Stimulated activated CD8-positive, alpha-beta memory T cell treated with anti-CD3 and anti-CD28 coated beads, Interleukin-2, amount 100 ng/mL, for 48 hours (primary cell): ENCODE measurements at regions not wholly inside any gene's neighbourhood (a gene's known extent, or its start where the extent isn't known, plus 50 kb on each side); places are given as distances from the start of the nearest gene placed in this dataset.

Experiments
- DNase-seq, 2 donors: peaks; one replicate each; pipeline ENCODE4 v3.0.0-alpha.2; 2020; ENCODE audit warnings: low read depth in 2 of 2

GRCh38 chr12:58580095-58580494 lies 340.2 kb downstream of the LRIG3 start:
- no peak for DNase-seq

- DNase-seq = no peak
Observed at GRCh38 chr12:58583529-58583928, 336.8 kb downstream of the LRIG3 start.

DNA sequence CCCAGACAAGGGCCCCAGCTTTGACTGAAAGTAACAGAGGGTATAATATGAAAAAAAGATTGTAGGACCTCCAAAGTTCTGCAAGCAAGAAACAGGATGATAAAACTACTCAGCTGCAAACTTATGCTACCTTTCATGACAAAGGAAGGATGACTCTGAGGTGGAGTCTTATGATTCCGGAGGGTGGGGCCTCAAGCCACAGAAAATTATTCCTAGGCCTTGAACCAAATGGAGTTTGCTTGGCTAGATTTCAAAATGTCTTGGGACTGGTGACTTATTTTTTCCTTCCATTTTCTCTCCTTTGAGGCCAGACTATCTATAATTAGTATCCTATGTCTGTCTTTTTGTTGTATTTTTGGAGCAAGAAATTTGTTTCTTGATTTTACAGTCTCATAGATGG lies 336.4 kb downstream of the LRIG3 start:
- DNase-seq = no peak

DNA sequence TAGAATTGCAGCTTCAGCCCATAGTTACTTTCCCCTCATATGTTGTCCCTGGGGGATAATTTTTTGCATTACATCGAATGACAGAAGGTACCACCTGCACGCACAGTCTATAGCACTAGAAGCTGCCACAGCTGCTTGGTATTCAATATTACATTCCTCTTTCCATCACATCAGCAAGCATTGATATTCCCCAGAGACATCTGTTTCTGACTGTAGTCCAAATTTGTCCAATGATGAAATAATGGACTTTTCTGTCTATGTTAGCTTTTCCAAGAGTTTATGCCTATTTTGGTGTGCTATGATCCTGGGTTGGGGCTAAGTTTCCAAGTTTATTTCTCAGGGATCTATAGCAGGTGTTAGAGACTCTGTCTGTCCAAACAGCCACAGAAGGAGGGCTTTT lies 335.4 kb downstream of the LRIG3 start:
- no peak for DNase-seq

- no peak for DNase-seq
Observed at GRCh38 chr12:58586762-58587161, 333.5 kb downstream of the LRIG3 start.

GRCh38 chr12:58588770-58589169 lies 331.5 kb downstream of the LRIG3 start:
- no peak for DNase-seq

GRCh38 chr12:58592475-58593207 lies 327.7 kb downstream of the LRIG3 start:
- no peak for DNase-seq

GRCh38 chr12:58593557-58594304 lies 326.6 kb downstream of the LRIG3 start:
- DNase-seq = no peak

GRCh38 chr12:58596381-58596780 lies 323.9 kb downstream of the LRIG3 start:
- DNase-seq = no peak

GRCh38 chr12:58601529-58601928 lies 318.8 kb downstream of the LRIG3 start:
- no peak for DNase-seq

DNA sequence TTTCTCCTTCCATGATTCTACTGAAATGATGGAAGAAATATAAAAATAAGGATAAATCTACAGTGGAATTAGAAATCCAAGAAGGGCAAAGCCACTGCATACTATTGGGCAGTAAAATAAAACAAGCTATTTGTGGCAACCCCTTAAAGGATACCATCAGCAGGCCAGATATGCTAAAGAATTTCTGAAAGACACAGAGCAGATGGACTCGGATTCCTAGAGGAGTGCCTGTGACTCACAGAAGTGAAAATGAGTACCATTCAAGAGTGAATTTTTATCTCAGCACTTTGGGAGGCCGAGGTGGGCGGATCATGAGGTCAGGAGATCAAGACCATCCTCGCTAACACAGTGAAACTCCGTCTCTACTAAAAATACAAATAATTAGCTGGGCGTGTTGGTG lies 318.1 kb downstream of the LRIG3 start:
- DNase-seq = no peak

DNA sequence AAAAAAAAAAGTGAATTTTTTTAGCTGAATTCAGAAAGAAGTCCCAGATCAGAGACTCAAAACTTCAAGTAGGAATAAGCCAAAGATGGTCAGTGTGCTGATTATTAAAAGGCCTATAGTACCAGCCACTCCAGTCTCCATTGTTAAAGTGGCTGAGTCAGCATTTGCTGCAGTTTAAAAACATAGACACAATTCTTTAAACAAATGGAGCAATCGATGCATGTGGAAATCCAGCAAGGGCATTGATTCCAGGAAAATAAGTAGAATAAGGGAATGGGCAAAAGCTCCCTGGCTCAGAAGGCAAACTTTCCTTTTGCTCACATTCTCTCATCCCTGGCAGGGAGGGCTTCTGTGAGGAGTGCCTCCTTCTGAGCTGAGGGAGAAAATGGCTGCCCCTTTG lies 317.6 kb downstream of the LRIG3 start:
- no peak for DNase-seq

DNA sequence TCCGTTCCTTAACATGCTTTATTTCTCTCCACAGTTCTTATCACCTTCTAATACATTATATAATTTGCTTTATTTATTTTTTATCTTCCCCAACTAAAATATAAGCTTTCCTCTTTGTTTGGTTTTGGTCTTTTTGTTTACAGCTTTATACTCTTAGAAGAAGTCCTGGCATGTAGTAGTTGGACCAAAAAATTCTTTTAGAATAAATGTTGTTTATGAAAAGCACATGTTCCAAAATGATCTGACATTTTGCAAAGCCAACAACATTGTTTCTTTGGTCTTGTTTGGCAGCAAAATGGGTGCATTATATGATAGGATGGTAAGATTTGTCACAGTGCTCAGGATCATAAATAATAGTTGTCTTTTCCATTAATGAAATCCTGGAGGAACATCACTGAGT lies 312.5 kb downstream of the LRIG3 start:
- DNase-seq = no peak

DNA sequence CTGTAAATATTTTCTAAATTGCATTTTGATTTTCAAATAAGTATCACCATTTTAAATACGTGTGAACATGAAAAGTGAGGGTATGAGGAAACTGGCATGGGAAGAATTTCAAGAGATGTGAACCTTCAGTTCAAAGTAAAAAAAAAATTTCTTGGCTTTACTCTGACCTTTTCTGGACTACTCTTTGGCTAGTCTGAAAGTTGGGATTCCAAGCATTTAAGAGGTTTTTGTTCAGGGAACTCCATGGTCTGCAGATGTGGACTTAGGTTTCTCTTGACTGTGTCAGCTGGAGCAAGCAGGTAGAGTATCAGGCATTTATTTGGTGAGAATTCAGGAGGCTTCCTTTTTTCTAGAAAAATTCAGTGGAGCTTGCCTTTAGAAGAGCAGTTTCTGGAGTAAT lies 311.6 kb downstream of the LRIG3 start:
- DNase-seq = no peak

- DNase-seq = no peak
Observed at GRCh38 chr12:58615047-58615446, 305.3 kb downstream of the LRIG3 start.

GRCh38 chr12:58615576-58615975 lies 304.7 kb downstream of the LRIG3 start:
- no peak for DNase-seq

DNA sequence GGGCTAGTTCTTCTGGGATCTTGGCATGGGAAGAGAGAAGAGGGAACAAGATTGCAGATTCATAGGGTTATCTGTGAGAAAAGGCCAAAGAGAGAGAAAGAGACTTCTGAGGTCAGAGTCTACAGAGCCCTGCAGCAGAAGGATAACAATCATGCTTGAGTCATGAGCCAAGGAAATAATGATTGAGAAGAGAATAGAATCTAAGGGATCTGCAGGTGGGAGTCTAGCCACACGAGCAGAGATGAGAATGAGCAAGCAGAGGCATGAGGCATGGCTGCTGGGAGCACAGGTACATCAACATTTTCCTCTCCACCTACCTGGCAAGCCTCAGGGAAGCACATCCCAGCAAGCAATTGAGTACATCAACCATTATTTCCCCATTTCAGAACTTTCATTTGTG lies 303.7 kb downstream of the LRIG3 start:
- DNase-seq = no peak

- no peak for DNase-seq
Observed at GRCh38 chr12:58621126-58621525, 299.2 kb downstream of the LRIG3 start.

- DNase-seq = no peak
Observed at GRCh38 chr12:58629376-58629775, 290.9 kb downstream of the LRIG3 start.

DNA sequence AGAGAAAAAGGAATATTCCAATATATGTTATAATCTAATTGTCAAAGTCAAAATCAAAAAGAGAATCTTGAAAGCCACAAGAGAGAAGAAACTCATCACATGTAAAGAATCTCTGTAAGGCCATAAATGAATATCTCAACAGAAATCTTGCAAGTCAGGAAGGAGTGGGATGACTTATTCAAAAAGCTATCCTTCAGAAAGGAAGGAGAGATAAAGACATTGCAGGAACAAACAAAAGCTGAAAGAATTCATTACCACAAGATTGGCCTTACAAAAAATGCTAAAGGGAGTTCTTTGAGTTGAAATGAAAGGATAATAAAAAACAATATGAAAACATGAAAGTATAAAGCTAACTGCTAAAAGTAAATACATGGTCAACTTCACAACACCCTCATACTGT lies 286.8 kb downstream of the LRIG3 start:
- DNase-seq = no peak

DNA sequence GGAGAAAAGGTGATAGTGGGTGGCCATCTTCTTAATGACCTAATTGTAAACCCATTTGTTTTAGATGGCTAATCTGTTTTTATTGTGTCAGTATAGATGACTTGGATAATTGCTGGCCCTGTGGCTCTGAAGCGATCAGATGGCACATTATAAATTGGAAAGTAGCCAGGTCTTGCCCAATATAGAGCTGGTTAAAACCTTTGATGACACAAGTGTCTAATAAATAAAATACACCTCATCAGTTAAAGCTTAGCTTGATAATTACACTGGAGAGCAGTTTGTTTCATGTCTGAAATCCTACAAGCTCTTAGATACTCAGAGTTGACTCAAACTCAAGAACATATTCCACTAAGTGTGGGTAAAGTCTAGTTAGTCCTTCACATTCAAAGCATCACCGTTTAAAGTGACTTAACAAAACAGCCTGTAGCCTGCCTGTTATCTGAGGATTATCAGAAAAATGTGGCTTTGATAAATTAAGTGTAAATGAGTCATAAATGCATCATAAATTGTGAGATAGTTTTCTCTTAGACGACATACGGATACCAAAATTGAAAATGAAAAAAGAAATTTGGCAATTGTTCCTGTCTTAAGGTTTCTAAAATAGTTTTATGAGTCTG lies 280.9 kb downstream of the LRIG3 start:
- DNase-seq = no peak

GRCh38 chr12:58640314-58640713 lies 280.0 kb downstream of the LRIG3 start:
- DNase-seq = no peak

DNA sequence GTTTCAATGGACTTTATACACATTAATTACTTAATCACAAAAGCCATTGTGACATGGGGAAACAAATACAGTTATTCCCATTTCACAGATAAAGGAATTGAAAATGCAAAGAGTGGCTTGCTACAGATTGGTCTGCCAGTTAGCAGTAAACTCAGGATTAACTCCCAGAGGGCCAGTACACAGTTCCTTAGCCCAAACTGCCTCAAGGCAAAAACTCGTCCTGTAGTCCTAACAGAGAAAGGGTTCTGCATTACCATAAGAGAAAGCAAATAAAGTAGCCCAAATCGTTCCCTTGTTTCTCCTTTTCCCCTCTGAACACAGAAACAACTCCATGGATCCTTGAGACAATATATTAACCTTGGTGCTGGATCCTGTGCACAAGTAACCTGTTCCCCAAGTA lies 274.4 kb downstream of the LRIG3 start:
- no peak for DNase-seq
